ENCODE measurements at regions not wholly inside any gene's neighbourhood (a gene's known extent, or its start where the extent isn't known, plus 50 kb on each side); places are given as distances from the start of the nearest gene placed in this dataset.

GRCh38 chr2:100627330-100628300 lies 64.8 kb downstream of the PDCL3 start:
- no peak for DNase-seq (ENCODE audit: low read depth in 3 of 3, low spot score in 1 of 3)

GRCh38 chr2:100628506-100628905 lies 65.7 kb downstream of the PDCL3 start:
- DNase-seq (ENCODE audit: low read depth in 3 of 3, low spot score in 1 of 3) = no peak

DNA sequence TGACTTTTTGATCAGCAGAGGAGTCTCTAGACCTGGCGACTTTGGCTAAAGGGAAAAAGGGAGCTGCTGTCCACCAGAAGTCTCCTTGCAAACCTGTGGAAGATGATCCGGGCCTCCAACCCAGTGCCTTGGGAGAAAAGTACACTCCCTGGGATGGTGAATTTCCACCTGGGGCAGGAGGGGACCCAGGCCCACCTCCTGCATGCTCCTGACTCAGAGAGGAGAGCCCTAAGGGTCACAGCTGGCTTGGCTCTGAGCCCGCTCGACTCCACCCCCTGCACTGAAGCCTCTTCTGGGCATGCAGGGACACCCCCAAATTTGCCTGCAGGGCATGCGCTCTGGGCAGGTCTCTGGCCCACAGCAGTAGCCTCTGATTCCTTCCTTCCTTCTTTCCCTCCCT lies 66.5 kb downstream of the PDCL3 start:
- DNase-seq (ENCODE audit: low read depth in 3 of 3, low spot score in 1 of 3) = no peak

DNA sequence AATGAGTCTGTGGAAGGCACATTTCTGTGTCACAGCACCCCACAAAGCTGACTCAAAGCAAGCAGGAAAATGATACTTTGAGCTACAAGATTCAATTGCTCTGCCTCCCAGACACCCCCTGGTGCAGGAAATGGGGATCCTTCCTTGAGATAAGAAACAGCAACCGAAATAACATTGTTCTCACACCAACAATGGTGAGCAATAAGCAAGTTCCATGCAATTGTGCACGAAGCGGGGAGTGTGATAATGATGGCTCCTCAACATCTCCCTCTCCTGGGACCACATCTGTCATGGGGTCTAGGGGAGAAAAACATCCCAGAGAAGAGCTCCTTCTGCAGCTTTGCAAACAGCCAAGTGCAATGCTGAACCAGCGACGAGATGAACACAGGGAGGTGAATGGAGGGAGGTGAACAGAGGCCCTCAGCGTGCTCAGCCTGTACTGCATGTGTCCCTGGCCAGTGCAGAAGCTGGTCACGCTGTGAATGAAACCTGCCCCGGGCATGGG lies 67.7 kb downstream of the PDCL3 start:
- no peak for DNase-seq (ENCODE audit: low read depth in 3 of 3, low spot score in 1 of 3)

DNA sequence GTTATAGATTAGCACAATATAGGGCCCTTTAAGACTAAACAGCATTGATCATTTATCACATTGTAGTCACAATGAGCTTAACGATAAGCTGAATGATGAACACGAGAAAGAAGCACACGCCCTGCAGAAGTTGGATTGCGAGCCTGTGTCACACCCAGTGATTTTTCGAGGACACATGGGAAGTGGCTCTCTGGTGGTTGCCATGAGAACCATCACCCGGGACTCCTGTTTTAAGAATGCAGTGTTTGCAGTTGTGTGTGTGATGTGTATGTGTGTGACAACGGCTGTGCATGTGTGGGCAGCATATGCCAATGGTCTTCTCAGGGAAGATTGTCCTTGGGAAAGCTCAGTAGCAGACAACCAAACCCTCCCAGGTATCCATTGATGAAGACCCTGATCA lies 69.2 kb downstream of the PDCL3 start:
- no peak for DNase-seq (ENCODE audit: low read depth in 3 of 3, low spot score in 1 of 3)

- no peak for DNase-seq (ENCODE audit: low read depth in 3 of 3, low spot score in 1 of 3)
Observed at GRCh38 chr2:100632759-100633158, 70.0 kb downstream of the PDCL3 start.

DNA sequence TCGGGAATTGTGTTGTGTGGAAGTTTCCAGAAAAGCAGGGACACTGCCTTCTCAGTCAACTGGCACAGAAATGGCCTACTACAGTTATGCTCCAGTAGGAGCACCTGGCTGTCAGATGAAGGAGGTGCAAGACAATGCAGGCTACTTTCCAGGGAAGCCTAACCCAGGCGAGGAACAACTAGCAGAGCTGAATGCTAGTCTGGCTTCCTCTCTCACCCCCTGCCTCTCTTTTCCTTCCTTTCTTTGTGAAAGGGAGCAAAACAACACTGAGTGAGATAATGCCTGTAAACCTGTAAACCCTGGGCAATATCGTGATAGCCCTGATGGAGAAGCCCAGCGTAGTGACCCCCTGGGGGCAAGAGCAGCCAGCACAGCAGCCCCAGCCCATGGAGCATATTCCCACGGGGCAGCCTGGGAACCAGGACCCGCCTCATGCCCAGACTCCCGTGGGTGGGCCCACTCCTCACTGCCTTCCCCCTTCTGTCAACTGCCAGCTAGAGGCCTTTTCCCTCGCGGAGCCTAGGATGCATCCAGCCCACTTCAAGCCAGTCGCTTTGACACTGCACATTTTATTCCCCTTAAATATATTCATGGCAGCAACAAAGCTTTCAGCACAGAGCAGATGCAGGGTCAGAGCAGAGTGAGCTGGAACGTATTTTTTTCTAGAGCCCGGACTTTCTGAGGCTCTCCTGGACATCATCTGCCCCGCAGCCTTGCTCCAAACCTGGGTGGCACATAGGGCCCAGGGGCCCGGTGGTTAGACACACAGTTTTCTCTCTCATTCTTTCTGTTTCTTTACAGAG lies 77.0 kb downstream of the PDCL3 start:
- no peak for DNase-seq (ENCODE audit: low read depth in 3 of 3, low spot score in 1 of 3)

GRCh38 chr2:100640431-100641124 lies 77.8 kb downstream of the PDCL3 start:
- no peak for DNase-seq (ENCODE audit: low read depth in 3 of 3, low spot score in 1 of 3)

GRCh38 chr2:100641125-100641435 lies 78.3 kb downstream of the PDCL3 start:
- DNase-seq (ENCODE audit: low read depth in 3 of 3, low spot score in 1 of 3) = no peak

DNA sequence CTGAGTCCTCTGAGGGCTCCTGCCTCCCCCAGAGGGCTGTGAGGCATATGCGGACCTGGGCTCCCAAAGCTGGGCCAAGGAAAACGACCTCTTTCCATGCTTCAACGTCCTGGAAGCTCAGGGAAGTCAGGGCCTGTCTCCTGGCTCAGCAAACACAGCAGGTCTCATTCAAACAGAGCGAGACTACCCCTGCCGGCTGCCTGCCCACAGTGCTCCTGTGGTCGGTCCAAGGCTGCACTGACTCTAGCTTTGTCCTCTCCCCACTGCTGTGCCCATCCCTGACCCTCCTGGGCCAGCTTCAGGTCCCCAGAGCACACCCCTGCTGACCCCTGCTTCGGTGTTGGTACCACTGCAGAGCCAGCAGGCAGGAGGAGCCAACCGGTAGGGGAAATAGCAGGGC lies 79.6 kb downstream of the PDCL3 start:
- no peak for DNase-seq (ENCODE audit: low read depth in 3 of 3, low spot score in 1 of 3)

GRCh38 chr2:100643467-100643866 lies 80.7 kb downstream of the PDCL3 start:
- no peak for DNase-seq (ENCODE audit: low read depth in 3 of 3, low spot score in 1 of 3)

DNA sequence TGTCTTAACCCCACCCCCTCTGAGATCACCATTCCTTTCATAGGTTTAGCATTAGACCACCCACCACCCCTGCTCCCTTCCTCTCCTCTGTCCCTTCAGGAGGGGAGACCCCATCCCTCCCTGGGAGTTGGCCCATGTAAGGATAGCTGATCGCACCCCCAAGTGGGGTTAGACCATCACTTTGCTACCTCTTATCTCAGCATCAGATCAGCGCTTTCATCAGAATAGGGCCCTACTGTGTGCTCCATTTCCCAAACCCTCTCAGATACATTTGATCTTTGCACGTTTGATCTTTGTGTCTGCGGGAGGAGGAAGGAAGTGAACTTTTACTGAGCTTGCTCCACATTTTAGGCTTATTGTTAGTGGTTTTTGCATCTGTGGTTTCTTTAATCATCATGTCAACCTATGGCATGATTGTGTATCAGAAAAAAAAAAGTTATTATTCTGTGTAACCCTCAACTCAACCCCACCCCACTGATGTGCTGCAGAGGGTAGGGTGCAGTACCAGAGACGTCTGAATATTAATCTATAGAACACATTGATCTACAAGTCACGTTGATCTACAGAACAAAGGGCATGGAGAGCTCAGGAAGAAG lies 81.2 kb downstream of the PDCL3 start:
- no peak for DNase-seq (ENCODE audit: low read depth in 3 of 3, low spot score in 1 of 3)

- DNase-seq (ENCODE audit: low read depth in 3 of 3, low spot score in 1 of 3) = no peak
Observed at GRCh38 chr2:100645695-100646429, 83.1 kb downstream of the PDCL3 start.

DNA sequence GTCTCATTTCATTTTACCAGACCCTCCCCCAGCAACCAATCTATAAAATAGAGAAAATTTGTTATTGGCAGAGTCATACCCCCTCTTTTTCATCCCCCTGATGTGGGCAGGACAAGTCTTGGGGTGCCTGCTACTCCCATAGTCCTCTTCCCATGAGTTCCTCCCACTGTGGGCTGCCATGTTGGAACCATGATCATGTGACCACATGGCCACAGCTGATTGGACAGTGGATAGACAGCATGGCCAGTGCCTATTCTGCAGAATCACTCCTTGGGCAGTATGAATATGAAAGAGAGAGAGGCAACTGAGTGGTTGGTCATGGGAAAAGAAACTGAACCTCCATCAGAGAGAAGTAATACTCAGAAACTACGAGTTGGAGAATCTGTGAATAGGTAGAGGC lies 84.9 kb downstream of the PDCL3 start:
- DNase-seq (ENCODE audit: low read depth in 3 of 3, low spot score in 1 of 3) = no peak

DNA sequence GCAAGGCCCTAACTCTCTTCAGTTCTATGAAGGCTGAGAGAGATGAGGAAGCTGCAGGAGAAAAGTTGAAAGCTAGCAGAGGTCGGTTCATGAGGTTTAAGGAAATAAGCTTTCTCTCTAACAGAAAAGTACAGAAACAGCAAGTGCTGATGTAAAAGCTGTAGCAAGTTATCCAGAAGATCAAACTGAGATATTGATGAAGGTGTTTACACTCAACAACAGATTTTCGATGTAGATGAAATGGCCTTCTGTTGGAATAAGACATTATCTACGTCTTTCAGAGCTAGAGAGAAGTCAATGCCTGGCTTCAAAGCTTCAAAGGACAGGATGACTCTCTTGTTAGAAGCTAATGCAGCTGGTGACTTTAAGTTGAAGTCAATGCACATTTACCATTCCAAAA lies 87.4 kb downstream of the PDCL3 start:
- no peak for DNase-seq (ENCODE audit: low read depth in 3 of 3, low spot score in 1 of 3)

- DNase-seq (ENCODE audit: low read depth in 3 of 3, low spot score in 1 of 3) = no peak
Observed at GRCh38 chr2:100653449-100654035, 90.7 kb downstream of the PDCL3 start.

DNA sequence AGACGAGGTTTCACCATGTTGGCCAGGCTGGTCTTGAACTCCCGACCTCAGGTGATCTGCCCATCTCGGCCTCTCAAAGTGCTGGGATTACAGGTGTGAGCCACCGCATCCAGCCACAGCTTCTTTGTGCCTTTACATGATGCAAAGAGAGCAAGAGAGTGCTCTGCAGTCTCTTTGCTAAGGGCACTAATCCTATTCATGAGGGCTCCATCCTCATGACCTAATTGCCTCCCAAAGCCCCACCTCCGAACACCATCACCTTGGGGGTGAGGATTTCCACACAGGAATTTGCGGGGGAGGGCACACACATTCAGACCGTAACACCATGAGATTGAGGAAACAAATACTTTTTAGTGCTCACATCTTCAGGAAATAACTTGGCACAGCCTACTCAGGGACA lies 91.8 kb downstream of the PDCL3 start:
- DNase-seq (ENCODE audit: low read depth in 3 of 3, low spot score in 1 of 3) = no peak

GRCh38 chr2:100655446-100655845 lies 92.7 kb downstream of the PDCL3 start:
- no peak for DNase-seq (ENCODE audit: low read depth in 3 of 3, low spot score in 1 of 3)

DNA sequence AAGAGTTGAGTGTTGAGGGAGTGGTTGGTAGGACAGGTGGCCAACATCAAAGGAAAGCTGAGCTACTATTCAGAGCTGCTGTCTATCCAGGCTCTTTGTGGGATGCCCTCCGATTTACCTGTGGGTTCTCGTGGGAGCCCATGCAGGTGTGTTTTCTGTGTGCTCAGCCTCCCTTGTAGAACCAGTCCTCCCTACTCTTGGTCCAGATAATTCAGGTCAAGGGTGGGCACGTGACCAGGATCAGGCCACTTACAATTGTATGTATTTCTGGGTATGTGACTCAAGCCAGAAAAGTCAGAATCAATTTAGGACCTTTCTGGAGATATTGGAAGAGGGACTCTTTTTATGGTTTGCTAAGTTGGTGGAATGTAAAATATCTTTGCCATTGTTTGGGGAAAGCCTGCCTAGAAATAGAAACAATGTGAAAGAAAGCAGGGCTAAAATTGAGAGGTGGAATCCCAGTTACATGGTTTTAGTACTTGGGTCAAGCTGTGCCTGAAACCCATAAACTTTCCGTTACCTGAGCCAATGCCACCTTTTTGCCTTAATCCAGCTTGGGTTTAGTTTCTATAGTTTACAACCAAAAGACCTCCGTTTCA lies 93.2 kb downstream of the PDCL3 start:
- DNase-seq (ENCODE audit: low read depth in 3 of 3, low spot score in 1 of 3) = no peak

DNA sequence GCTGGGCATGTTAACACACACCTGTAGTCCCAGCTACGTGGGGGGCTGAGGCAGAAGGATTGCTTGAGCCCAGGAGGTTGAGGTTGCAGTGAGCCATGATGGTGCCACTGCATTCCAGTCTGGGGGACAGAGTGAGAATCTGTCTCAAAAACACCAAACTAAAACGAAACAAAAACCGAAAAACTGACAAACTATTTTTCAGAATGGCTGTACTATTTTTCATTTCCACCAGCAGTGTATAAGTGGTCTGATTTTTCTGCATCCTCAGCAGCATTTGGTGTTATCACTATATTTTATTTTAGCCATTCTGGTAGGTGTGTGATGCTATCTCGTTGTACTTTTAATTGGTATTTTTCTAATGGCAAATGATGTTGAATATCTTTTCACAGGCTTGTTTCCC lies 95.2 kb downstream of the PDCL3 start:
- DNase-seq (ENCODE audit: low read depth in 3 of 3, low spot score in 1 of 3) = no peak
